Activated T-cell treated with anti-CD3 and anti-CD28 coated beads, Interleukin-2, amount 50 U/mL, for 4 hours (primary cell): ENCODE measurements at regions not wholly inside any gene's neighbourhood (a gene's known extent, or its start where the extent isn't known, plus 50 kb on each side); places are given as distances from the start of the nearest gene placed in this dataset.

Experiments
- ATAC-seq, 2 donors: fragments of 200-7000 bp; cut with Tn5 transposase; one replicate each; pipeline ENCODE4 v1.10.0; 2021
- DNase-seq: peaks from one replicate; pipeline ENCODE4 v3.0.0-alpha.2; 2020
- H3K27me3 Mint-ChIP-seq: one replicate; pipeline ENCODE4 v1.8.0; 2021; ENCODE audit warnings: low read depth, mixed read lengths
- H3K36me3 Mint-ChIP-seq: one replicate; pipeline ENCODE4 v1.8.0; 2022; ENCODE audit warnings: mixed read lengths; ENCODE audit not compliant: insufficient read depth
- H3K4me1 Mint-ChIP-seq: one replicate; pipeline ENCODE4 v1.8.0; 2021; ENCODE audit warnings: low read depth, mixed read lengths
- H3K4me3 Mint-ChIP-seq: one replicate; pipeline ENCODE4 v1.8.0; 2021; ENCODE audit warnings: mild to moderate bottlenecking, moderate library complexity, mixed read lengths
- H3K9me3 Mint-ChIP-seq: one replicate; pipeline ENCODE4 v1.8.0; 2021; ENCODE audit warnings: mixed read lengths

DNA sequence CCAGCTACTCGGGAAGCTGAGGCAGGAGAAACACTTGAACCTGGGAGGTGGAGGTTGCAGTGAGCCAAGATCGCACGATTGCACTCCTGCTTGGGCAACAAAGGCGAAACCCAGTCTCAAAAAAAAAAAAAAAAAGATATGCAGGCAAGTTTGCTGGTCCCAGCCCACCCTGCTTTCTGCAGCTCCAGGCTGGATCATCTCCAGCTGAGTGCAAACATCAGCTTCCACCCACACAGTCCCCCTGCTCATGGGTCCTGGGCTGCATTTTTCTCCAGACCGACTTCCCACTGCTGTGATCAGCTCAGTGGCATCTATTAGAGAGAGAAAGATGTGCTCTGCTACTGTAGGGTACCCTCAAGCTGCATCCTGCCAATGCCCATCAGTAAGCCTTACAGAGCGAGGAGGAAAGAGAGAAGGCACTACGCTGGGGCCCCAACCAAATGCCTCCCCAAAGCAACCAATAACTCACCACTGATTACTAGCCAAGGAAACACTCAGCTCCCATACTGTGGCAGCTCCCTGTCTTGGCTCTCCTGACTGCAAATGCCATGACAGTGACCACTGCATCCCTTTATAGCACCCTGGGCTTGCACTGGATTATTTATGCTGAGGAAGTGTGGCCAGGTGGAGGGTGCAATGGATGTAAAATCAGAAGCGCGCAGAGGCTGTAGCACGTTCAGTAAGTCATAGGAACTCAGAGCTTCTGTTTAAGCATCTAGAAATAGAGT, 170.9 kb upstream of the ZNF507 start:
- no peaks in the 10 kb centered on the region for H3K4me1 Mint-ChIP-seq
- H3K9me3 Mint-ChIP-seq, result no peaks in the 10 kb centered on the region
- ATAC-seq (no peak), DNase-seq (no peak)
- H3K36me3 Mint-ChIP-seq, result no peaks in the 10 kb centered on the region
- no peak overlapping the region for H3K4me3 Mint-ChIP-seq
- H3K27me3 Mint-ChIP-seq, result no peaks in the 10 kb centered on the region

DNA sequence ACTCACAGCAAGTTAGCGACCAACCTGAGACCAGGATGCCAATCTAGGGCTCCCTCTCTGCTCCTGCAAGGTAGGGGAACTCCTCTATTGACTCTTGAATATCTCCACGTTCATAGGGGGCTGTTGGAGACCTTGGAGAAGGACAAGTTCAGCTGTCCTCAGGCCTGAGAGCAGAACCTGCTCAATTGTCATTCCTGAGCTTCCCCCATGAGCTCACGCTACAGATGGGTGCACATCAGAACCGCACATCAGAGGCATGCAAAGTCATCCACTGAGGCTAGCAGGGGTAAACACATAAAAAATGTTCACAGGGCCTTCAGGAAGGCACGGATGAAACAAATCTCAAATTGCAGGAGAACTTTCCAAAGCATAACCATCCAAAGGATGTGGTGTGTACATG, 168.8 kb upstream of the ZNF507 start:
- H3K9me3 Mint-ChIP-seq, result no peaks in the 10 kb centered on the region
- no peaks in the 10 kb centered on the region for H3K4me1 Mint-ChIP-seq
- no peak for ATAC-seq
- no peak for DNase-seq
- no peak overlapping the region for H3K4me3 Mint-ChIP-seq
- H3K36me3 Mint-ChIP-seq, result no peaks in the 10 kb centered on the region
- H3K27me3 Mint-ChIP-seq, result no peaks in the 10 kb centered on the region

- no peak overlapping the region for H3K4me3 Mint-ChIP-seq
- no peaks in the 10 kb centered on the region for H3K36me3 Mint-ChIP-seq
- H3K9me3 Mint-ChIP-seq, result no peaks in the 10 kb centered on the region
- no peak for ATAC-seq
- H3K27me3 Mint-ChIP-seq, result no peaks in the 10 kb centered on the region
- DNase-seq, result no peak
- H3K4me1 Mint-ChIP-seq, result no peaks in the 10 kb centered on the region
These were observed 167.7 kb upstream of the ZNF507 start for GRCh38 chr19:32177686-32178085.

DNA sequence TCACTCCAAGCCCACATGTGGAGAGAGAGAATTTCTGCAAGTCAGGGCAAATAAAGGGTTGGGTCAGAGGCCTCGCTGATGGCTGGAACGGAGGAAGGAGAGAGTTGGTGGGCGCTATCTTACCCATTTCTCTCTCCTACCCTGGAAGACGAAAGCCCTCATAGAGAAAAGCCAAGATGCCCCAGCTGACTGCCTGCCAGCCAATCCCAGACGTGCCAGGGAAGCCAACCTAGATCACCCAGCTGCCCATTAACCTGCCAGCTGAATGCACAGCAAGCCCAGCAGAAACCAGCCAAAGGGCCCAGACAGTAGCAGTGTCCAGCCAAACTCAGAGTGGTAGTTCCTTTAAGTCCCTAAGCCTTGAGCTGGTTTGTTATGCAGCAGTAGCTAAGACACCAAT, 167.0 kb upstream of the ZNF507 start:
- DNase-seq (no peak), ATAC-seq (no peak)
- H3K9me3 Mint-ChIP-seq, result no peaks in the 10 kb centered on the region
- H3K27me3 Mint-ChIP-seq, result no peaks in the 10 kb centered on the region
- no peaks in the 10 kb centered on the region for H3K36me3 Mint-ChIP-seq
- no peak overlapping the region for H3K4me3 Mint-ChIP-seq
- H3K4me1 Mint-ChIP-seq, result no peaks in the 10 kb centered on the region

DNA sequence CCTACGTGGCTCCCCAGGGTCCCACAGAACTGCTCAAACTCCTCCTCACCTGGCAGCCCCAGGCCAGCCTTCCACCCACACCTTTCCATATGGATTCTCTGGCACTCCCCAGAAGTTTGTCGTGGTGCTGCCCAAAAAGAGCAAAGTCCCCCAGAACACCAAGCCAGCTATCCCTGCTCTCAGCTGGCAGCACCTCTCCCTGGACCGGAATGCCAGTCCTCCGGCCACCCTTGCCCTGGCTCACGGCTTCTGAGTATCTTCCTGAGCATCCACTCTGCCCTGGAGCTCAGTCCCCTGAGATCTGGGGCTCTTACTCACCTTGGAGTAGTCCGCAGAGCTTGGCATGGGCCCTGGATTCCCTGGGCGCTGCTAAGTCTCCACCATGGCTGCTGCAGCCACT, 166.5 kb upstream of the ZNF507 start:
- H3K4me3 Mint-ChIP-seq, result no peak overlapping the region
- no peaks in the 10 kb centered on the region for H3K27me3 Mint-ChIP-seq
- H3K4me1 Mint-ChIP-seq, result no peaks in the 10 kb centered on the region
- H3K9me3 Mint-ChIP-seq, result no peaks in the 10 kb centered on the region
- ATAC-seq, result no peak
- no peaks in the 10 kb centered on the region for H3K36me3 Mint-ChIP-seq
- DNase-seq, result no peak

DNA sequence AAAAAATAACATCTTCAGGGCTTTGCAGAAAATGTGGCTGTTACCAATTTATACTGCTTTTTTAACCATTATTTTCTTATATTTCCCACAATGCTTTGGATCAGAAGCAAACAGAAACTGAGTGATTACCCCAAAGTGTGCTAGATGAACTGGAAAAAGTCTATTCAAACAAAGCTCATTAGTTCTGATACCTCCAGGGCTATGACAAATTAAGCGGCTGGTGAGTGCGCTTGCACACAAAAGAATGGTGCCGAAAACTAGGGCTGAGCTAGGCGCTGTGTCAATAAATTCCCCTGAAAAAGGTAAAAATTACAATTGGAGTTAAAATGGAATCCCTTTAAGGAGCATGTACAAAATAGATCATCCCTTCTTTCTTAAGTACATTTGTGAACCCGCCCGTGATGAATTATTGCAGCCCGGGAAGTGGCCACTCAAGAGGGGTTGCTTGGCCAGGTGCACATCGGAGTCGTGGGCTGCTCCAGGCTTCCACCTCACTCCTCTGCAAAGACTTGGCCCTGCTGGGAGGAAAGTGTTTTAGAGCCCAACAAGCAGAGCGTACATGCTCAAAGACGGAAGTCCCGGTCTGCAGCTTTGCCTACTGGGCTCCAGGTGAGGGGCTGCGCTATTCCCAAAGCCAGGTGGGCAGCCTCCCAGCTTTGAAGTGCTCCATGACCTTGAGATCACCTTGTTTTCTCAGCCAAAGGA, 164.0 kb upstream of the ZNF507 start:
- Mint-ChIP-seq H3K4me3 (no peak overlapping the region), H3K27me3 (no peaks in the 10 kb centered on the region), H3K4me1 (no peaks in the 10 kb centered on the region), H3K36me3 (no peaks in the 10 kb centered on the region), H3K9me3 (no peaks in the 10 kb centered on the region)
- no peak for ATAC-seq
- no peak for DNase-seq

- H3K4me3 Mint-ChIP-seq, result no peak overlapping the region
- H3K36me3 Mint-ChIP-seq, result no peaks in the 10 kb centered on the region
- ATAC-seq, result no peak
- no peak for DNase-seq
- peaks cover 3% of the 10 kb centered on the region for H3K27me3 Mint-ChIP-seq
- no peaks in the 10 kb centered on the region for H3K4me1 Mint-ChIP-seq
- no peaks in the 10 kb centered on the region for H3K9me3 Mint-ChIP-seq
These were observed 158.7 kb upstream of the ZNF507 start for GRCh38 chr19:32186542-32187330.

DNA sequence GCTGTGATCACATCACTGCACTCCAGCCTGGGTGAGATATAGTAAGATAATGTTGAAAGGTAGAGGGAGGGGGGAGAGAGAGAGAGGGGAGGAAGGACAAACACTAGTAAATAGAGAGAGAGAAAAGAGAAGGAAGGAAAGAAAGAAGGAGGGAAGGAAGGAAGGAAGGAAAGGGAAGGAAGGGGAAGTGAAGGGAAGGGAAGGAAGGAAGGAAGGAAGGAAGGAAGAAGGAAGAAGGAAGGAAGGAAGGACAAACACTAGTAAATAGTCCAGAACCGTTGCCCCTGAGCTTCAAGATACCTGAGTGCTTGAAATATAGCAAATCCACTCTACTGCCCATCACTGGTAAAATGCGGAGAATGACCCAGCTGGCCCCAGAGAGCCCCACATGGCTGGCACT, 156.5 kb upstream of the ZNF507 start:
- no peaks in the 10 kb centered on the region for H3K9me3 Mint-ChIP-seq
- H3K27me3 Mint-ChIP-seq, result peaks cover 3% of the 10 kb centered on the region
- H3K36me3 Mint-ChIP-seq, result no peaks in the 10 kb centered on the region
- DNase-seq (no peak), ATAC-seq (no peak)
- no peaks in the 10 kb centered on the region for H3K4me1 Mint-ChIP-seq
- H3K4me3 Mint-ChIP-seq, result no peak overlapping the region

- Mint-ChIP-seq H3K36me3 (no peaks in the 10 kb centered on the region), H3K27me3 (peaks cover 6% of the 10 kb centered on the region), H3K4me3 (no peak overlapping the region), H3K9me3 (no peaks in the 10 kb centered on the region), H3K4me1 (no peaks in the 10 kb centered on the region)
- no peak for DNase-seq
- ATAC-seq, result no peak
These were observed 155.3 kb upstream of the ZNF507 start for GRCh38 chr19:32189956-32190706.

DNA sequence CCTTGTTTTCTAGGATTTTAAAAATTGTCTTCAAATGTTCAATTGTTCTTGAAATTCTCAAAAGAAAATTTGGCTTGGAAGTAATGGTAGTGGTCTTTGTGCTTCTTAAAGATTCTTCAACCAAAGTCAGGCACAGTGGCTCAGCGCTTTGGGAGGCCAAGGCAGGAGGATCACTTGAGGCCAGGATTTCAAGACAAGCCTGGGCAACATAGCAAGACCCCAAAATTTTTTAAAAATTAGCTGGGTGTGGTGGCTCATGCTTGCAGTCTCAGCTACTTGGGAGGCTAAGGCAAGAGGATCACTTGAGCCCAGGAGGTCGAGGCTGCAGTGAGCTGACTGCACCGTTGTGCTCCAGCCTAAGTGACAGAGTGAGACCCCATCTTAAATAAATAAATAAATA, 153.5 kb upstream of the ZNF507 start:
- peaks cover 6% of the 10 kb centered on the region for H3K27me3 Mint-ChIP-seq
- no peaks in the 10 kb centered on the region for H3K9me3 Mint-ChIP-seq
- no peaks in the 10 kb centered on the region for H3K4me1 Mint-ChIP-seq
- H3K36me3 Mint-ChIP-seq, result no peaks in the 10 kb centered on the region
- ATAC-seq (no peak), DNase-seq (no peak)
- H3K4me3 Mint-ChIP-seq, result no peak overlapping the region

- no peak overlapping the region for H3K4me3 Mint-ChIP-seq
- no peaks in the 10 kb centered on the region for H3K36me3 Mint-ChIP-seq
- ATAC-seq (no peak), DNase-seq (no peak)
- H3K27me3 Mint-ChIP-seq, result peaks cover 5% of the 10 kb centered on the region
- H3K4me1 Mint-ChIP-seq, result no peaks in the 10 kb centered on the region
- no peaks in the 10 kb centered on the region for H3K9me3 Mint-ChIP-seq
These were observed 149.5 kb upstream of the ZNF507 start for GRCh38 chr19:32195706-32196610.

- Mint-ChIP-seq H3K27me3 (peaks cover 5% of the 10 kb centered on the region), H3K36me3 (no peaks in the 10 kb centered on the region), H3K4me1 (peaks cover 2% of the 10 kb centered on the region), H3K4me3 (no peak overlapping the region), H3K9me3 (no peaks in the 10 kb centered on the region)
- no peak for ATAC-seq
- DNase-seq, result no peak
These were observed 148.6 kb upstream of the ZNF507 start for GRCh38 chr19:32196690-32197420.
